G401 (cell line): ENCODE measurements at regions not wholly inside any gene's neighbourhood (a gene's known extent, or its start where the extent isn't known, plus 50 kb on each side); places are given as distances from the start of the nearest gene placed in this dataset.
"Not testable (repeated sequence)": the region's sequence is repeated elsewhere in the genome, so short reads cannot be mapped to it uniquely, and the experiment has no call there.

Experiments
- DNase-seq: peaks from one replicate; pipeline ENCODE4 v3.0.0-alpha.2; 2015; ENCODE audit warnings: low spot score
- in situ Hi-C: cut with HindIII; loops from 2 replicates; pipeline ENCODE4 v1.10.0; 2016; ENCODE audit warnings: low sequenced_read_pairs, mixed read lengths

- no peak for DNase-seq
- in situ Hi-C loops, result no loop called here
These were observed 62.2 kb downstream of the SPANXN3 start for GRCh38 chrX:143455046-143455445.

- in situ Hi-C loops, result no loop called here
- DNase-seq, result peak; percentile 2
These were observed 79.8 kb downstream of the SPANXN3 start for GRCh38 chrX:143437439-143437838.

DNA sequence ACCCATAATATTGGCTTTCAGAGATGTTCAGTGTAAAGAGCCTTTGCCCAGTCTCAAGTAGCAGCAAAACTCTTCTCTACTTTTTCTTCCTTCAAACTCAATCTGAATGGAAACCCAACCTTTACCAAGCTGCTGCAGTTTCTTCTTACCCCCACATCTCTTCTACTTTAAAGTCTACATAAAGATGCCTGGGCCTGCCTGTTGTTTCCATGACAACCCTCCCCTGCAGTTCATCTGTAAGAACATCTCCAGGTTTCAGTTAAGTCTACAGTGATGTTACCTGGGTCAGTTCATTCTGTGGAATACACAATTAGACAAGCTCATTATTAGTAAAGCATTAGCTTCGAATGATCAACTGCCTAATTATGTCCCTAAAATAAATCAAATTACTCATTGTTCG, 81.4 kb downstream of the SPANXN3 start:
- DNase-seq, result no peak
- in situ Hi-C loops, result no loop called here

GRCh38 chrX:143429811-143430210, 87.5 kb downstream of the SPANXN3 start:
- DNase-seq, result no peak
- in situ Hi-C loops, result no loop called here

DNA sequence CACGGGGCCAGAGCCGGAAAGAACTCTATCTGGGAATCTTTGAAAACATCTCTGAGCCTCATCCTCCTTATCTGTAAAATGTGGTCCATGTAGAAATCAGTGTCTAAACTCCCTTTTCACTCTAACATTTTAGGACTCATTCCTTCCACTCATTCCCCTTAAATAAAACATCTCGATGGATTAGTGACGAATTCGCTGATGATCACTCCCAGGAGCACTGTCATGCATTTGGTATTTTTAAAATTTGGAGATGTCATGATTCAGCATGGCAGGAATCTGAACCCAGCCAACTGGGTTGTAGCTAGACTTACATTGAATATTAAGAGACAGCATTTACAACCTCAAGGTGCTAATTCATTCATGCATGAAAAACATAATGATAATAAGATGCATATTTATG, 88.1 kb downstream of the SPANXN3 start:
- no peak for DNase-seq
- in situ Hi-C loops, result no loop called here

- in situ Hi-C loops, result no loop called here
- no peak for DNase-seq
These were observed 116.1 kb downstream of the SPANXN3 start for GRCh38 chrX:143401160-143401559.

GRCh38 chrX:143378851-143379250, 138.4 kb downstream of the SPANXN3 start:
- in situ Hi-C loops, result no loop called here

DNA sequence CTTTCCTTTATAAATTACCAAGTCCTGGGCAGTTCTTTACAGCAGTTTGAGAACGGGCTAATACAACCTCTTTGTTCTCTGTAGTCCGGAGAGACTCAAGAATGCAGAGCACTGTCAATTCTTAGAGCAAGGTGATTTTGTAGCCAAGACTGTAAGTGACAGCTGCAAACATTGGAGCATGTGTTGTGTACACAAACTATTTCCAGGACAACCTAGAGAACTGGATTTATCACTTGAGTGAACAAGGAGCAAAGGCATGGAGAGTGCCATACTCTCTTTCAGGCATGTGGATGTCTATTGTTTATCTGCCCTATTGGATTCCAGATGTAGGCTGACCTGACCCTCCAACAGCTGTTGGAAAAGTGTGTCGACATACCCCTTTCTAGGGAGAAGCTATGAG, 153.9 kb downstream of the SPANXN3 start:
- in situ Hi-C loops, result no loop called here
- no peak for DNase-seq

More at GRCh38 chrX:143378851-143379250, 138.4 kb downstream of the SPANXN3 start:
- no peak for DNase-seq

DNA sequence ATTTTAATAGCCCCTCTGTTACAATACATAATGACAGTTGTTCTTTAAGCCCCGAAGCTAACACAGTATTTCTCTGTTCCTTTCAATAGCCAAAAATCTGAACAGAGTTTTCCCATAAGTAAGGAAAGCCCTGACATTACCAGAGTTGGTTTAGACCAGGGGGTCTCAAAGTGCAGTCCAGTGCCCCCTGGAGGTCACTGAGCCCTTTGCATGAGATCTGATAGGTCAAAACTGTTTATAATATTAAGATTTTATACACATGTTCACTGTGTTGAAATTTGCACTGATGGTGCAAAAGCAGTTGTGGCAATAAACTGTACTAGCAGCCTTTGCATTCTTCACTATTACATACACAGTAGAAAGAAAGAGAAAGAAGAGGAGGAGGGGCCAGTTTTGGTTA, 177.1 kb downstream of the SPANXN3 start:
- in situ Hi-C loops, result no loop called here
- DNase-seq, result no peak

- in situ Hi-C loops, result no loop called here
- DNase-seq, result no peak
These were observed 181.0 kb downstream of the SPANXN3 start for GRCh38 chrX:143336261-143336660.

DNA sequence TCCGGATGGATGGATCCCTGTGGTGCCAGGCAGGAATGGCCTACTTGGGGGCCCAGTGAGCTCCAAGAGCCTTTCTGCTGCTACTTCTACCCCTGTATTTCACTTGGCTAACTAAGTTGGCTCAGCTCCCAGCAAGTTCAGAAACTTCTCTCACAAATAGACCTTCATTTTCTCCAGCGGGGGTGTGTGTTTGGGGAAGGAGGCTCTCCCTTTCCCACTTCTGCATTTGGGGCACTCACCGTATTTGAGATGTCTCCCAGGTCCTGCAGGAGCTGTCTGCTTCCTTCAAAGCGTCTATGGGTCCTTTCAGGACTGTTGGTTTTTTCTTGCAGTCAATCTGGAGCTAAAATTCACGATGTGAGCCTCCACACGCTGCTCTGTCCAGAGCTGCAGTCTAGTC, 197.7 kb downstream of the SPANXN3 start:
- in situ Hi-C loops, result no loop called here
- DNase-seq, result no peak

DNA sequence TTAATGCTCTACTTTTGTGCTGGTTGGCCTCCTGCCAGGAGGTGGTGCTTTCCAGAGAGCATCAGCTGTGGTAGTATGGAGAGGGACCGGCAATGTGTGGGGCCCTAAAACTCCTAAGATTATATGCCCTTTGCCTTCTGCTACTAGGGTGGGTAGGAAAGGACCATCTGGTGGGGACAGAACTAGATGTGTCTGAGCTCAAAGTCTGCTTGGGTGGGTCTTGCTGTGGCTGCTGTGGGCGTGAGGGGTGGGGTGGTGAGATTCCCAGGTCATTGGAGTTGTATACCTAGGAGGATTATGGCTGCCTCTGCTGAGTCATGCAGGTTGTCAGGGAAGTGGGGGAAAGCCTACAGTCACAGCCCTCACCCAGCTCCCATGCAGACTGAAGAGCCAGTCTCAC, 198.4 kb downstream of the SPANXN3 start:
- DNase-seq, in situ Hi-C loops: not testable (repeated sequence)

DNA sequence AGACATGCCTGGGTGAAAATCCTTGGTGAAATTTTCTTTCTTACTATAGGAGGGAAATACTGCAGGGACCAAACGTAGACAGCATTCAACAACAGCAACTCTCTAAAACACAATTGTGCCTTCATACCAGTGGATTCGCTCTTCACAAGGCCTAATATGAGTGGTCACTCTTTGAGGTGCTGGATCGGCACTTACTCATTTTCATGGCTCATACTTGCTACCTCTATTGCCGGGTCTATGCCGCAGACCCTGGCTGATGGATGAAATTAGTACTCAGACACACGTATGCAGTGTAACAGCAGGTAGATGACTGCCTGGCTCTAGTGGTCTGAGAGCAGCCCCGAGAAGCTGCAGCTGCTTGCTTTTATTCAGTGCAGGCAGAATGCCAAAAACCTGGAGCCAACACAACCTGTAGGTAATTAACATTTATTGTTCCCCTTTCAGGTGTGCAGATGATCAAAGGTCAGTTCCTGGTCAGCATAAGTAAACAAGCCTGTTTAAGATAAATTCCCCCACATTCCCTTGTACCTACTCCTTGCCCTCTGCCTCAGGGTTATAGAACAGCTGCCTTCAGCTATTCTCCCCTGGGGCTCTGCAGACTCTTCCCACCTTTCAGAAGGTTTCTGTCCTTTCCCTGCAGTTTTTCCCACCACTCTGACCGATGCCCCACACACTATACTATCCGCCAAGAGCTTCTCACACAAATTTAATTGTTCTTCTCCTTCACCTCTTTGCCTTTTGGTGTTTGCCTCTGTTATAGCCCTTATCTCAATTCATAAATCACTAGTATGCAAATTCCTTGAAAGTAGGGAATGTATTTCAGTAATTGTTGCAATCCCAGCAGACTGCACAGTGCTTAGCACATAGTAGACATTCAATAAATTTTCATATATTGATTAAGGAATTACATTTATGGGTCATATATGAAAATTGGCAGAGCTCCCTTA, 210.0 kb downstream of the SPANXN3 start:
- in situ Hi-C loops, result no loop called here
- no peak for DNase-seq

DNA sequence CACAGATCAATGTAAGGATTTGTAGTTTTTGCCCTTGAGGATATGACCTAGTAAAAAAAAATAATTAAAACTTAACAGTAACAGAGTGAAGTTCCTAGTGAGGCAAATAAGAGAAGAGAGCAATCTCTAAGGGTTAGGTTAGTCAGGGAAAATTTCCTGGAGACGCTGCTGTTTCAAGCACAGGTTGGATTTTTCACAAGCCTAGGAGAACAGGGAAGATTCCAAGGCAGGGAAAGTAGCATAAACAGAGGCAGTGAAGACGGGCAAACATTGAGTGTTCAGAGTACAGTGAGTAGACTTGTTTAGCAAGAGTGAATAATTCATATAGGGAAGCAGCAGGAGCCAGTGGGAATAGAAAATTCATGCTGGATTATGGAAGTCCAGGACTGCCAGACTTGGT, 212.8 kb downstream of the SPANXN3 start:
- in situ Hi-C loops, result no loop called here
- DNase-seq, result no peak

- no peak for DNase-seq
These were observed 213.2 kb downstream of the SPANXN3 start for GRCh38 chrX:143304025-143304424.

GRCh38 chrX:143298663-143299241, 218.5 kb downstream of the SPANXN3 start:
- no peak for DNase-seq
- in situ Hi-C loops, result no loop called here

More at GRCh38 chrX:143304025-143304424, 213.2 kb downstream of the SPANXN3 start:
- in situ Hi-C loops, result no loop called here

GRCh38 chrX:143296521-143296920, 220.8 kb downstream of the SPANXN3 start:
- in situ Hi-C loops, result no loop called here
- DNase-seq, result no peak

GRCh38 chrX:143287236-143287635, 230.0 kb downstream of the SPANXN3 start:
- in situ Hi-C loops, result no loop called here
- DNase-seq, result no peak

- no peak for DNase-seq
- in situ Hi-C loops, result no loop called here
These were observed 244.6 kb downstream of the SPANXN4 start for GRCh38 chrX:143270317-143270716.

DNA sequence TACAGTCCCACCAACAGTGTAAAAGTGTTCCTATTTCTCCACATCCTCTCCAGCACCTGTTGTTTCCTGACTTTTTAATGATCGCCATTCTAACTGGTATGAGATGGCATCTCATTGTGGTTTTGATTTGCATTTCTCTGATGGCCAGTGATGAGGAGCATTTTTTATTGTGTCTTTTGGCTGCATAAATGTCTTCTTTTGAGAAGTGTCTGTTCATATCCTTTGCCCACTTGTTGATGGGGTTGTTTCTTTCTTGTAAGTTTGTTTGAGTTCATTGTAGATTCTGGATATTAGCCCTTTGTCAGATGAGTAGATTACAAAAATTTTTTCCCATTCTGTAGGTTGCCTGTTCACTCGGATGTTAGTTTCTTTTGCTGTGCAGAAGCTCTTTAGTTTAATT, 218.9 kb downstream of the SPANXN4 start:
- DNase-seq, in situ Hi-C loops: not testable (repeated sequence)

- in situ Hi-C loops, result no loop called here
- no peak for DNase-seq
These were observed 214.9 kb downstream of the SPANXN4 start for GRCh38 chrX:143240658-143241057.
